GM10266 (cell line): ENCODE measurements at regions not wholly inside any gene's neighbourhood (a gene's known extent, or its start where the extent isn't known, plus 50 kb on each side); places are given as distances from the start of the nearest gene placed in this dataset.

Experiments
- DNase-seq: peaks from one replicate; pipeline ENCODE4 v3.0.0; 2012; ENCODE audit errors: extremely low spot score
- CTCF ChIP-seq: IDR thresholded peaks from 2 replicates; pipeline ENCODE4 v1.5.1; 2012; ENCODE audit warnings: mild to moderate bottlenecking, low read depth; ENCODE audit not compliant: control insufficient read depth, insufficient read depth; ENCODE audit errors: missing control alignments

GRCh38 chr12:65517656-65518210, 239.2 kb downstream of the MSRB3 start:
- TF ChIP-seq CTCF = no peak
- DNase-seq = no peak

- TF ChIP-seq CTCF = no peak
- no peak for DNase-seq
These were observed 240.3 kb downstream of the MSRB3 start for GRCh38 chr12:65518771-65519170.

- TF ChIP-seq CTCF = no peak
These were observed 242.2 kb downstream of the MSRB3 start for GRCh38 chr12:65520658-65521057.

GRCh38 chr12:65522956-65523860, 244.7 kb downstream of the MSRB3 start:
- no peak for TF ChIP-seq CTCF
- DNase-seq = no peak

More at GRCh38 chr12:65520658-65521057, 242.2 kb downstream of the MSRB3 start:
- DNase-seq = no peak

- TF ChIP-seq CTCF = no peak
- DNase-seq = no peak
These were observed 246.2 kb downstream of the MSRB3 start for GRCh38 chr12:65524666-65525065.

GRCh38 chr12:65525491-65526141, 247.1 kb downstream of the MSRB3 start:
- no peak for TF ChIP-seq CTCF
- DNase-seq = no peak
